GM23338 (cell line): ENCODE measurements at regions not wholly inside any gene's neighbourhood (a gene's known extent, or its start where the extent isn't known, plus 50 kb on each side); places are given as distances from the start of the nearest gene placed in this dataset.

Source experiments
- ATAC-seq: fragments of 200-7000 bp; cut with Tn5 transposase; 3 replicates; pipeline ENCODE4 v1.9.1; 2020
- DNase-seq: peaks from one replicate; pipeline ENCODE4 v3.0.0-alpha.2; 2015; ENCODE audit warnings: low spot score
- H2AFZ ChIP-seq: fragments of 200-600 bp; sonication (generic); 2 replicates; pipeline ENCODE4 v1.8.0; 2016; ENCODE audit warnings: antibody characterized with exemption, mild to moderate bottlenecking, moderate library complexity
- H3F3A ChIP-seq: fragments of 200-600 bp; sonication (generic); replicated peaks from 2 replicates; pipeline ENCODE4 v1.8.0; 2017; ENCODE audit warnings: antibody characterized with exemption, mixed run types, low read depth
- H3K27ac ChIP-seq: fragments of 200-600 bp; sonication (generic); 2 replicates; pipeline ENCODE4 v1.6.1; 2016; ENCODE audit warnings: low read depth
- H3K27me3 ChIP-seq: fragments of 200-600 bp; sonication (generic); 2 replicates; pipeline ENCODE4 v1.8.0; 2016; ENCODE audit warnings: mild to moderate bottlenecking, mixed run types, moderate library complexity; ENCODE audit not compliant: insufficient read depth
- H3K36me3 ChIP-seq: fragments of 200-600 bp; sonication (generic); 2 replicates; pipeline ENCODE4 v1.8.0; 2016; ENCODE audit warnings: mild to moderate bottlenecking; ENCODE audit not compliant: insufficient read depth
- H3K4me1 ChIP-seq: fragments of 200-600 bp; sonication (generic); 2 replicates; pipeline ENCODE4 v1.8.0; 2016; ENCODE audit warnings: mild to moderate bottlenecking, moderate library complexity; ENCODE audit not compliant: insufficient read depth
- H3K4me2 ChIP-seq: fragments of 200-600 bp; sonication (generic); 2 replicates; pipeline ENCODE4 v1.7.1; 2017; ENCODE audit warnings: mixed run types
- H3K4me3 ChIP-seq: fragments of 200-600 bp; sonication (generic); 2 replicates; pipeline ENCODE4 v1.6.1; 2016; ENCODE audit warnings: mixed run types
- H3K79me2 ChIP-seq: fragments of 200-600 bp; sonication (generic); replicated peaks from 2 replicates; pipeline ENCODE4 v1.8.0; 2017; ENCODE audit warnings: mild to moderate bottlenecking; ENCODE audit not compliant: insufficient read depth
- H3K9me2 ChIP-seq: fragments of 200-600 bp; sonication (generic); 2 replicates; pipeline ENCODE4 v1.8.0; 2017; ENCODE audit not compliant: insufficient read depth
- H4K20me1 ChIP-seq: fragments of 200-600 bp; sonication (generic); replicated peaks from 2 replicates; pipeline ENCODE4 v1.8.0; 2017; ENCODE audit warnings: mild to moderate bottlenecking; ENCODE audit not compliant: insufficient read depth
- H3K27ac Mint-ChIP-seq: 2 replicates; pipeline ENCODE4 v1.8.0; 2020; ENCODE audit warnings: inconsistent platforms, mild to moderate bottlenecking, moderate library complexity, mixed read lengths
- H3K27me3 Mint-ChIP-seq: 3 replicates; pipeline ENCODE4 v1.8.0; 2022; ENCODE audit warnings: low read depth, mild to moderate bottlenecking, moderate library complexity, mixed read lengths, inconsistent platforms; ENCODE audit not compliant: insufficient read depth, poor library complexity
- H3K36me3 Mint-ChIP-seq: 3 replicates; pipeline ENCODE4 v1.8.0; 2021; ENCODE audit warnings: low read depth, mild to moderate bottlenecking, inconsistent platforms, moderate library complexity, mixed read lengths
- H3K4me1 Mint-ChIP-seq: 3 replicates; pipeline ENCODE4 v1.8.0; 2020; ENCODE audit warnings: mild to moderate bottlenecking, inconsistent platforms, mixed read lengths
- H3K4me3 Mint-ChIP-seq: 3 replicates; pipeline ENCODE4 v1.8.0; 2021; ENCODE audit warnings: moderate library complexity, mild to moderate bottlenecking, inconsistent platforms, mixed read lengths
- H3K9me3 Mint-ChIP-seq: 3 replicates; pipeline ENCODE4 v1.8.0; 2020; ENCODE audit warnings: moderate library complexity, mild to moderate bottlenecking, inconsistent platforms, mixed read lengths
- CREB1 ChIP-seq: fragments of 250-450 bp; sonication (Bioruptor Pico); IDR thresholded peaks from 2 replicates; pipeline ENCODE4 v1.5.0; 2020; ENCODE audit warnings: low read depth, mild to moderate bottlenecking, moderate library complexity
- EZH2 ChIP-seq: fragments of 200-600 bp; sonication (generic); IDR thresholded peaks from one replicate; pipeline ENCODE4 v1.8.0; 2017; ENCODE audit warnings: antibody characterized with exemption, mild to moderate bottlenecking, low read depth; ENCODE audit not compliant: unreplicated experiment
- EZH2phosphoT487 ChIP-seq: fragments of 200-600 bp; sonication (generic); IDR thresholded peaks from one replicate; pipeline ENCODE4 v1.8.1; 2018; ENCODE audit warnings: antibody characterized with exemption; ENCODE audit not compliant: unreplicated experiment
- POLR2AphosphoS5 ChIP-seq: IDR thresholded peaks from 2 replicates; pipeline ENCODE4 v1.6.1; 2016; ENCODE audit warnings: antibody characterized with exemption, low read depth
- STAT1 ChIP-seq: IDR thresholded peaks from one replicate; pipeline ENCODE4 v1.6.1; 2016; ENCODE audit warnings: antibody characterized with exemption; ENCODE audit not compliant: unreplicated experiment
- TF ChIP-seq, protein P1 (sequence below): IDR thresholded peaks from one replicate; pipeline ENCODE4 v1.6.1; 2018; ENCODE audit warnings: antibody characterized with exemption; ENCODE audit not compliant: unreplicated experiment
- TF ChIP-seq, protein P2 (sequence below), 2 experiments: fragments of 200-600 bp in 1 of 2; sonication (generic) in 1 of 2; conservative IDR thresholded peaks; 2 replicates each; pipeline versions ENCODE4 v1.5.1 to v1.6.1; 2016 to 2017; ENCODE audit warnings: antibody characterized with exemption in 2 of 2, low read depth in 2 of 2, mild to moderate bottlenecking in 2 of 2, moderate library complexity in 1 of 2
- TF ChIP-seq, protein P3 (sequence below): IDR thresholded peaks from 2 replicates; pipeline ENCODE4 v1.6.1; 2016; ENCODE audit warnings: antibody characterized with exemption
- TF ChIP-seq, protein P4 (sequence below): fragments of 250-450 bp; sonication (Bioruptor Pico); IDR thresholded peaks from 2 replicates; pipeline ENCODE4 v1.5.0; 2020; ENCODE audit warnings: mild to moderate bottlenecking, moderate library complexity

DNA sequence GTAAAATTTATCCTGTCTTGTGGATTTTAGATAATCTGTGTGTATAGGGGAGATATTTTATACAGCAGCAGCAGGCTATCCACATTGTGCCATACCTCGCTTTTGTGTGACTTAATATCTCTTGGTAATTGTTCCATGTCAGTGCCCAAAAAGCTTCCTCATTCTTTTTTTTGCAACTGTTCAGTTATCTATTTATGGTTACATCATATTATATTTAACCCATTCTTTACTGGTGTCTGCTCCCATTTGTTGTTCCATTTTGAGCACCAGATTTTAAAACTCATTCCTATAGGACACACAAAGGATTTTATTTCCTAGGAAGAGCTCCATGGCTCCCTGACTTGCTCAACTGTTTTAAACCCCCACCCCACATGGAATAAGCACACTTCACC lies 86.3 kb upstream of the RASGRP1 start (continued):
- TF ChIP-seq, protein P1, sequence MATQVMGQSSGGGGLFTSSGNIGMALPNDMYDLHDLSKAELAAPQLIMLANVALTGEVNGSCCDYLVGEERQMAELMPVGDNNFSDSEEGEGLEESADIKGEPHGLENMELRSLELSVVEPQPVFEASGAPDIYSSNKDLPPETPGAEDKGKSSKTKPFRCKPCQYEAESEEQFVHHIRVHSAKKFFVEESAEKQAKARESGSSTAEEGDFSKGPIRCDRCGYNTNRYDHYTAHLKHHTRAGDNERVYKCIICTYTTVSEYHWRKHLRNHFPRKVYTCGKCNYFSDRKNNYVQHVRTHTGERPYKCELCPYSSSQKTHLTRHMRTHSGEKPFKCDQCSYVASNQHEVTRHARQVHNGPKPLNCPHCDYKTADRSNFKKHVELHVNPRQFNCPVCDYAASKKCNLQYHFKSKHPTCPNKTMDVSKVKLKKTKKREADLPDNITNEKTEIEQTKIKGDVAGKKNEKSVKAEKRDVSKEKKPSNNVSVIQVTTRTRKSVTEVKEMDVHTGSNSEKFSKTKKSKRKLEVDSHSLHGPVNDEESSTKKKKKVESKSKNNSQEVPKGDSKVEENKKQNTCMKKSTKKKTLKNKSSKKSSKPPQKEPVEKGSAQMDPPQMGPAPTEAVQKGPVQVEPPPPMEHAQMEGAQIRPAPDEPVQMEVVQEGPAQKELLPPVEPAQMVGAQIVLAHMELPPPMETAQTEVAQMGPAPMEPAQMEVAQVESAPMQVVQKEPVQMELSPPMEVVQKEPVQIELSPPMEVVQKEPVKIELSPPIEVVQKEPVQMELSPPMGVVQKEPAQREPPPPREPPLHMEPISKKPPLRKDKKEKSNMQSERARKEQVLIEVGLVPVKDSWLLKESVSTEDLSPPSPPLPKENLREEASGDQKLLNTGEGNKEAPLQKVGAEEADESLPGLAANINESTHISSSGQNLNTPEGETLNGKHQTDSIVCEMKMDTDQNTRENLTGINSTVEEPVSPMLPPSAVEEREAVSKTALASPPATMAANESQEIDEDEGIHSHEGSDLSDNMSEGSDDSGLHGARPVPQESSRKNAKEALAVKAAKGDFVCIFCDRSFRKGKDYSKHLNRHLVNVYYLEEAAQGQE: no peak
- TF ChIP-seq CREB1 (CRISPR knock-in tag) (no peak), POLR2AphosphoS5 (no peak), EZH2phosphoT487 (no peak), EZH2 (no peak), STAT1 (no peak)
- TF ChIP-seq, protein P2, sequence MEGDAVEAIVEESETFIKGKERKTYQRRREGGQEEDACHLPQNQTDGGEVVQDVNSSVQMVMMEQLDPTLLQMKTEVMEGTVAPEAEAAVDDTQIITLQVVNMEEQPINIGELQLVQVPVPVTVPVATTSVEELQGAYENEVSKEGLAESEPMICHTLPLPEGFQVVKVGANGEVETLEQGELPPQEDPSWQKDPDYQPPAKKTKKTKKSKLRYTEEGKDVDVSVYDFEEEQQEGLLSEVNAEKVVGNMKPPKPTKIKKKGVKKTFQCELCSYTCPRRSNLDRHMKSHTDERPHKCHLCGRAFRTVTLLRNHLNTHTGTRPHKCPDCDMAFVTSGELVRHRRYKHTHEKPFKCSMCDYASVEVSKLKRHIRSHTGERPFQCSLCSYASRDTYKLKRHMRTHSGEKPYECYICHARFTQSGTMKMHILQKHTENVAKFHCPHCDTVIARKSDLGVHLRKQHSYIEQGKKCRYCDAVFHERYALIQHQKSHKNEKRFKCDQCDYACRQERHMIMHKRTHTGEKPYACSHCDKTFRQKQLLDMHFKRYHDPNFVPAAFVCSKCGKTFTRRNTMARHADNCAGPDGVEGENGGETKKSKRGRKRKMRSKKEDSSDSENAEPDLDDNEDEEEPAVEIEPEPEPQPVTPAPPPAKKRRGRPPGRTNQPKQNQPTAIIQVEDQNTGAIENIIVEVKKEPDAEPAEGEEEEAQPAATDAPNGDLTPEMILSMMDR (conservative IDR thresholded peaks at IDR 0.05; ENCODE audit: low read depth in 2 of 2): no peak

DNA sequence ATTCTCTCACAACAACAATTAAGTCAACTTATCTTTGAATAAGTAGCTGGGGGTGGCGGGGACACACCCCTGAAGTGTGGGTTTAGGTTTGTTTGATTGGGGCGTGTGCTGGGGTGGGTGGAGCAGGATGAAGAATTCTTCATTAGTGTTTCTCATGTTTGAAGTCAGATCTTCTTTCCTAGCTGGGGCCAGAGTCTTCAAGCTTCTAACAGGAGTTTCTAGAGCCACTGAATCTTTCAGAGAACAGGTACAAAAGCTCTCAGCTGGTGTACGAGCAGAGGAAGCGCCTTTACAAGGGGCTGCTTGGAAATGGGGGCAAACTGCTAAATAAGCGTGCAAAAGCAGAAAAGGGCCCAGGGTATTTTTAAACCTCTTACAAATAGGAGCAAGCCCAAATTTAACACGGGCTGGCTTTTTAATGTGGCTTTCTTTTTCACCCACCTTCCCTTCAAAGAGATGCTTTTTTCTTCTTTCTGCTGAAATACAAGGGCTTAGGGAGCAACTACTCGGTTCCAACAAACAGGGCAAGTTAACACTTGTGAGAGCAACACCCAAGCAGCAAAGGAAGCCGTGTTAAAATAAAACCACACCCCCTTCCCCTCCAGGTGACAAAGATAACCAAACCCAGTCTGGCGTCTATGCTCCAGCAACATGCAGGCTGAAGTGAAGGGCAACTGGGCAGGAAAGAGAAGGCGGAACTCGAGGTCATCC lies 86.9 kb upstream of the RASGRP1 start:
- DNase-seq: peak; percentile 11
- Histone ChIP-seq H3F3A (no peaks in the 10 kb centered on the region), H3K79me2 (no peaks in the 10 kb centered on the region), H3K36me3 (no peaks in the 10 kb centered on the region), H3K27ac (no peak overlapping the region), H3K27me3 (no peaks in the 10 kb centered on the region), H3K4me1 (0 out of 2 replicates have a peak, but pooled peaks cover 3% of the 10 kb centered on the region), H3K4me3 (no peak overlapping the region), H4K20me1 (no peaks in the 10 kb centered on the region), H2AFZ (peak overlapping the region; percentile 63; the same call in 1 of the 2 replicates), H3K4me2 (no peak overlapping the region), H3K9me2 (no peaks in the 10 kb centered on the region)
- Mint-ChIP-seq H3K27me3 (peaks cover 4% of the 10 kb centered on the region), H3K4me3 (no peak overlapping the region), H3K9me3 (no peaks in the 10 kb centered on the region), H3K4me1 (peaks cover 27% of the 10 kb centered on the region), H3K27ac (no peak overlapping the region), H3K36me3 (no peaks in the 10 kb centered on the region)
- no peak for ATAC-seq
- TF ChIP-seq, protein P3, sequence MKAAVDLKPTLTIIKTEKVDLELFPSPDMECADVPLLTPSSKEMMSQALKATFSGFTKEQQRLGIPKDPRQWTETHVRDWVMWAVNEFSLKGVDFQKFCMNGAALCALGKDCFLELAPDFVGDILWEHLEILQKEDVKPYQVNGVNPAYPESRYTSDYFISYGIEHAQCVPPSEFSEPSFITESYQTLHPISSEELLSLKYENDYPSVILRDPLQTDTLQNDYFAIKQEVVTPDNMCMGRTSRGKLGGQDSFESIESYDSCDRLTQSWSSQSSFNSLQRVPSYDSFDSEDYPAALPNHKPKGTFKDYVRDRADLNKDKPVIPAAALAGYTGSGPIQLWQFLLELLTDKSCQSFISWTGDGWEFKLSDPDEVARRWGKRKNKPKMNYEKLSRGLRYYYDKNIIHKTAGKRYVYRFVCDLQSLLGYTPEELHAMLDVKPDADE: no peak
- TF ChIP-seq, protein P4, sequence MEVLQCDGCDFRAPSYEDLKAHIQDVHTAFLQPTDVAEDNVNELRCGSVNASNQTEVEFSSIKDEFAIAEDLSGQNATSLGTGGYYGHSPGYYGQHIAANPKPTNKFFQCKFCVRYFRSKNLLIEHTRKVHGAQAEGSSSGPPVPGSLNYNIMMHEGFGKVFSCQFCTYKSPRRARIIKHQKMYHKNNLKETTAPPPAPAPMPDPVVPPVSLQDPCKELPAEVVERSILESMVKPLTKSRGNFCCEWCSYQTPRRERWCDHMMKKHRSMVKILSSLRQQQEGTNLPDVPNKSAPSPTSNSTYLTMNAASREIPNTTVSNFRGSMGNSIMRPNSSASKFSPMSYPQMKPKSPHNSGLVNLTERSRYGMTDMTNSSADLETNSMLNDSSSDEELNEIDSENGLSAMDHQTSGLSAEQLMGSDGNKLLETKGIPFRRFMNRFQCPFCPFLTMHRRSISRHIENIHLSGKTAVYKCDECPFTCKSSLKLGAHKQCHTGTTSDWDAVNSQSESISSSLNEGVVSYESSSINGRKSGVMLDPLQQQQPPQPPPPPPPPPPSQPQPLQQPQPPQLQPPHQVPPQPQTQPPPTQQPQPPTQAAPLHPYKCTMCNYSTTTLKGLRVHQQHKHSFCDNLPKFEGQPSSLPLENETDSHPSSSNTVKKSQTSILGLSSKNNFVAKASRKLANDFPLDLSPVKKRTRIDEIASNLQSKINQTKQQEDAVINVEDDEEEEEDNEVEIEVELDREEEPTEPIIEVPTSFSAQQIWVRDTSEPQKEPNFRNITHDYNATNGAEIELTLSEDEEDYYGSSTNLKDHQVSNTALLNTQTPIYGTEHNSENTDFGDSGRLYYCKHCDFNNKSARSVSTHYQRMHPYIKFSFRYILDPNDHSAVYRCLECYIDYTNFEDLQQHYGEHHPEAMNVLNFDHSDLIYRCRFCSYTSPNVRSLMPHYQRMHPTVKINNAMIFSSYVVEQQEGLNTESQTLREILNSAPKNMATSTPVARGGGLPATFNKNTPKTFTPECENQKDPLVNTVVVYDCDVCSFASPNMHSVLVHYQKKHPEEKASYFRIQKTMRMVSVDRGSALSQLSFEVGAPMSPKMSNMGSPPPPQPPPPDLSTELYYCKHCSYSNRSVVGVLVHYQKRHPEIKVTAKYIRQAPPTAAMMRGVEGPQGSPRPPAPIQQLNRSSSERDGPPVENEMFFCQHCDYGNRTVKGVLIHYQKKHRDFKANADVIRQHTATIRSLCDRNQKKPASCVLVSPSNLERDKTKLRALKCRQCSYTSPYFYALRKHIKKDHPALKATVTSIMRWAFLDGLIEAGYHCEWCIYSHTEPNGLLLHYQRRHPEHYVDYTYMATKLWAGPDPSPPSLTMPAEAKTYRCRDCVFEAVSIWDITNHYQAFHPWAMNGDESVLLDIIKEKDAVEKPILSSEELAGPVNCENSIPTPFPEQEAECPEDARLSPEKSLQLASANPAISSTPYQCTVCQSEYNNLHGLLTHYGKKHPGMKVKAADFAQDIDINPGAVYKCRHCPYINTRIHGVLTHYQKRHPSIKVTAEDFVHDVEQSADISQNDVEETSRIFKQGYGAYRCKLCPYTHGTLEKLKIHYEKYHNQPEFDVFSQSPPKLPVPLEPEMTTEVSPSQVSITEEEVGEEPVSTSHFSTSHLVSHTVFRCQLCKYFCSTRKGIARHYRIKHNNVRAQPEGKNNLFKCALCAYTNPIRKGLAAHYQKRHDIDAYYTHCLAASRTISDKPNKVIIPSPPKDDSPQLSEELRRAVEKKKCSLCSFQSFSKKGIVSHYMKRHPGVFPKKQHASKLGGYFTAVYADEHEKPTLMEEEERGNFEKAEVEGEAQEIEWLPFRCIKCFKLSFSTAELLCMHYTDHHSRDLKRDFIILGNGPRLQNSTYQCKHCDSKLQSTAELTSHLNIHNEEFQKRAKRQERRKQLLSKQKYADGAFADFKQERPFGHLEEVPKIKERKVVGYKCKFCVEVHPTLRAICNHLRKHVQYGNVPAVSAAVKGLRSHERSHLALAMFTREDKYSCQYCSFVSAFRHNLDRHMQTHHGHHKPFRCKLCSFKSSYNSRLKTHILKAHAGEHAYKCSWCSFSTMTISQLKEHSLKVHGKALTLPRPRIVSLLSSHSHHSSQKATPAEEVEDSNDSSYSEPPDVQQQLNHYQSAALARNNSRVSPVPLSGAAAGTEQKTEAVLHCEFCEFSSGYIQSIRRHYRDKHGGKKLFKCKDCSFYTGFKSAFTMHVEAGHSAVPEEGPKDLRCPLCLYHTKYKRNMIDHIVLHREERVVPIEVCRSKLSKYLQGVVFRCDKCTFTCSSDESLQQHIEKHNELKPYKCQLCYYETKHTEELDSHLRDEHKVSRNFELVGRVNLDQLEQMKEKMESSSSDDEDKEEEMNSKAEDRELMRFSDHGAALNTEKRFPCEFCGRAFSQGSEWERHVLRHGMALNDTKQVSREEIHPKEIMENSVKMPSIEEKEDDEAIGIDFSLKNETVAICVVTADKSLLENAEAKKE: no peak
- no peak for TF ChIP-seq EZH2
